Astrocyte (in vitro differentiated cells and primary cell): ENCODE measurements at regions not wholly inside any gene's neighbourhood (a gene's known extent, or its start where the extent isn't known, plus 50 kb on each side); places are given as distances from the start of the nearest gene placed in this dataset.

Source experiments
- EZH2 ChIP-seq: IDR thresholded peaks from 2 replicates; pipeline ENCODE4 v1.6.1; 2012; ENCODE audit warnings: mild to moderate bottlenecking, low read length, inconsistent platforms; ENCODE audit not compliant: insufficient read depth
- TF ChIP-seq, protein P1 (sequence below): IDR thresholded peaks from 2 replicates; pipeline ENCODE4 v1.5.1; 2011; ENCODE audit warnings: low read depth, mild to moderate bottlenecking, inconsistent platforms, low read length, moderate library complexity; ENCODE audit not compliant: insufficient read depth

DNA sequence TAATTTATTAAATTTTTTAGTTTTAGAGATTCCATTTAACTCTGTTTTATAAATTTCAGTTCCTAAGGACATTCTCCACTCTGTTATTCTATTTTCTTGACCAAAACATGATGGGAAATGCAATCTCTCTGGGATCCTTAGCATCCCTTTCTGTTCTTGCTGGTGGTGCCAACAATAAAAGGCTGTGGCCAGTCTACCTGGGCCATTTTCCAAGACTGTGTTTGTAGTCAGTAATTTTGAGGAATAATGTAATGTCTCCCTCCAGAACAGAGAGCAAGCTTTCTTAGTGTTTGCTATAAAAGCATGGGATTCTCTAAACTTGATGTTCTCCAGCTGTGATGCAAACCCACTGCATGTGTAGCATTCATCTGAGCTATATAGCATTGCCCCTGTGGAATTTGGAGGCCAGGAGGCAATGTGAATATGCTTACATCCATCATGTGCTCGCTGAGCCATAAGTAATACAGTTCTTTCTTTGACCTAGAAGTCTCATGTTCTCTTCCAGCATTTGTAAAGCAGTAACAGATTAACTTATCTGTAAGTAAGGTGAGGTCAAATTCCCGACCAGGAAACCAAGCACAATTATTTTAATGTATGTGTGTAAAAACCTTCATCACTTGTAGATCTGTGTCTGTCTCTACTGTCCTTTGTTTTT is 211.5 kb upstream of the TAS2R1 start:
- TF ChIP-seq, protein P1, sequence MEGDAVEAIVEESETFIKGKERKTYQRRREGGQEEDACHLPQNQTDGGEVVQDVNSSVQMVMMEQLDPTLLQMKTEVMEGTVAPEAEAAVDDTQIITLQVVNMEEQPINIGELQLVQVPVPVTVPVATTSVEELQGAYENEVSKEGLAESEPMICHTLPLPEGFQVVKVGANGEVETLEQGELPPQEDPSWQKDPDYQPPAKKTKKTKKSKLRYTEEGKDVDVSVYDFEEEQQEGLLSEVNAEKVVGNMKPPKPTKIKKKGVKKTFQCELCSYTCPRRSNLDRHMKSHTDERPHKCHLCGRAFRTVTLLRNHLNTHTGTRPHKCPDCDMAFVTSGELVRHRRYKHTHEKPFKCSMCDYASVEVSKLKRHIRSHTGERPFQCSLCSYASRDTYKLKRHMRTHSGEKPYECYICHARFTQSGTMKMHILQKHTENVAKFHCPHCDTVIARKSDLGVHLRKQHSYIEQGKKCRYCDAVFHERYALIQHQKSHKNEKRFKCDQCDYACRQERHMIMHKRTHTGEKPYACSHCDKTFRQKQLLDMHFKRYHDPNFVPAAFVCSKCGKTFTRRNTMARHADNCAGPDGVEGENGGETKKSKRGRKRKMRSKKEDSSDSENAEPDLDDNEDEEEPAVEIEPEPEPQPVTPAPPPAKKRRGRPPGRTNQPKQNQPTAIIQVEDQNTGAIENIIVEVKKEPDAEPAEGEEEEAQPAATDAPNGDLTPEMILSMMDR: no peak
- no peak for TF ChIP-seq EZH2
